Ovary (tissue), 7 donors: ENCODE measurements at regions not wholly inside any gene's neighbourhood (a gene's known extent, or its start where the extent isn't known, plus 50 kb on each side); places are given as distances from the start of the nearest gene placed in this dataset.
"Not testable (repeated sequence)": the region's sequence is repeated elsewhere in the genome, so short reads cannot be mapped to it uniquely, and the experiment has no call there.

Source experiments
- DNase-seq, 5 donors: peaks; one replicate each; pipeline ENCODE4 v3.0.0-alpha.2; 2019 to 2020
- H3K27ac ChIP-seq, 2 donors: fragments of 200-600 bp; one replicate each; pipeline versions ENCODE4 v1.5.1 to v1.8.0; 2019 to 2022
- H3K27me3 ChIP-seq: fragments of 200-600 bp; one replicate; pipeline ENCODE4 v1.8.0; 2022
- H3K36me3 ChIP-seq: fragments of 200-600 bp; sonication (generic); one replicate; pipeline ENCODE4 v1.5.1; 2019
- H3K4me1 ChIP-seq: one replicate; pipeline ENCODE4 v1.8.1; 2013; ENCODE audit warnings: mild to moderate bottlenecking, moderate library complexity; ENCODE audit not compliant: insufficient read depth
- H3K4me3 ChIP-seq: fragments of 200-600 bp; sonication (generic); one replicate; pipeline ENCODE4 v1.5.1; 2017
- H3K9me3 ChIP-seq, 2 donors: fragments of 200-600 bp in 1 of 2; sonication (generic) in 1 of 2; one replicate each; pipeline versions ENCODE4 v1.5.1 to v1.8.1; 2013 to 2019; ENCODE audit warnings: mild to moderate bottlenecking in 1 of 2, moderate library complexity in 1 of 2
- EP300 ChIP-seq: sonication (generic); formaldehyde crosslinking; IDR thresholded peaks from one replicate; pipeline ENCODE4 v1.6.1; 2017; ENCODE audit warnings: antibody characterized with exemption
- POLR2A ChIP-seq: fragments of 450-650 bp; IDR thresholded peaks from one replicate; pipeline ENCODE4 v1.6.1; 2017; ENCODE audit warnings: antibody characterized with exemption, mild to moderate bottlenecking, moderate library complexity
- WGBS, 3 donors: extraction: QIAGEN DNeasy Blood & Tissue Kit in 1 of 3; methylation state at CpG; one replicate each; pipeline versions ENCODE4 v1.1.5 to v1.1.7; 2013 to 2017; 5-methylcytosine and 5-hydroxymethylcytosine counted together
- intact Hi-C, 4 donors: fragments of 100-400 bp; cut with DNase I; formaldehyde crosslinking; loops; one replicate each; pipeline versions ENCODE4 v1.11.0 to v1.15.1; 2022 to 2023
- TF ChIP-seq, protein P1 (sequence below), 3 donors: fragments of 450-650 bp in 2 of 3; fragments of 200-600 bp in 1 of 3; IDR thresholded peaks; one replicate each; pipeline versions ENCODE4 v1.5.1 to v1.8.0; 2016 to 2022; ENCODE audit warnings: antibody characterized with exemption in 3 of 3, mild to moderate bottlenecking in 1 of 3
- donor health status: DM: no; HTN: no; CAD: no; lungs with moderate emphysema.
- donor health status: DM: no; HTN: no; CAD: no.
- donor health status: Bipolar disorder and iron deficiency.
- donor health status: DM: no; HTN: no; CAD: no.
- donor health status: DM: yes; HTN: yes; CAD: no.

DNA sequence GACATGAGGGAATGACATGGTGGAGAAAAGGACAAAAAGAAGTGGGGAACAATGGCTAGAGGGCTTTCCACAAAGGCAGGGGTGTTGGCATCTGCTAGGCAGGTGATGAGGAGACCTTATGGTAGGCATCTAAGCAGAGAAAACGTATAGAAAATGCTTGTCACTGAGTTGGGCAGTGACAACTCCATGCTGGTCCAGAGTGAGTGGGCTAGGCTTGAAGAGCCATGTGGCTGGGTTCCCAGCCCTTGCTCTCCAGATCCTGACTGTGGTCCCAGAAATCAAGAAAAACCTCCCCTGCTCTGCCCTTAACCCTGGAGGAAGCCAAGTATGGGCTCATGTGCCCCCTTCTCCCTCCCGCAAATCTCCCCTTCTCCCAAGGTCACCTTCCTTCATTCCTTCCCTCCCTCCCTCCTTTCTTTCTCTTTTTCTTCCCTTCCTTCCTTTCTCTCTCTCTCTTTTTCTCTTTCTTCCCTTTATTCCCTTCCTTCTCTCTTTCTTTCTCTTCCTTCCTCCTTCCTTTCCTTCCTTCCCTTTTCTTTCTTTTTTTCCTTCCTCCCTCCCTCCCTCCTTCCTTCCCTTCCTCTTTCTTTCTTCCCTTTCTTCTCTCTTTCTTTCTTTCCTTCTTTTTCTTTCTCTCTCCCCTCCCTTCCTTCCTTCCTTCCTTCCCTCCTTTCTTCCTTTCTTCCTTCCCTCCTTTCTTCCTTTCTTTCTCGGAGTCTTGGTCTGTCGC is 102.8 kb downstream of the NAV1 start:
- H3K9me3 ChIP-seq: no peaks in the 10 kb centered on the region
- no peak for DNase-seq
- peaks cover 7% of the 10 kb centered on the region for H3K4me1 ChIP-seq
- intact Hi-C loops: no loop called here
- no peaks in the 10 kb centered on the region for H3K36me3 ChIP-seq
- 73 to 79% (median 76%) methylated on average over 4 of the region's 4 CpGs for WGBS, 3 donors
- H3K27me3 ChIP-seq: no peaks in the 10 kb centered on the region
- no peak for TF ChIP-seq POLR2A
- no peak for TF ChIP-seq EP300
- TF ChIP-seq, protein P1, sequence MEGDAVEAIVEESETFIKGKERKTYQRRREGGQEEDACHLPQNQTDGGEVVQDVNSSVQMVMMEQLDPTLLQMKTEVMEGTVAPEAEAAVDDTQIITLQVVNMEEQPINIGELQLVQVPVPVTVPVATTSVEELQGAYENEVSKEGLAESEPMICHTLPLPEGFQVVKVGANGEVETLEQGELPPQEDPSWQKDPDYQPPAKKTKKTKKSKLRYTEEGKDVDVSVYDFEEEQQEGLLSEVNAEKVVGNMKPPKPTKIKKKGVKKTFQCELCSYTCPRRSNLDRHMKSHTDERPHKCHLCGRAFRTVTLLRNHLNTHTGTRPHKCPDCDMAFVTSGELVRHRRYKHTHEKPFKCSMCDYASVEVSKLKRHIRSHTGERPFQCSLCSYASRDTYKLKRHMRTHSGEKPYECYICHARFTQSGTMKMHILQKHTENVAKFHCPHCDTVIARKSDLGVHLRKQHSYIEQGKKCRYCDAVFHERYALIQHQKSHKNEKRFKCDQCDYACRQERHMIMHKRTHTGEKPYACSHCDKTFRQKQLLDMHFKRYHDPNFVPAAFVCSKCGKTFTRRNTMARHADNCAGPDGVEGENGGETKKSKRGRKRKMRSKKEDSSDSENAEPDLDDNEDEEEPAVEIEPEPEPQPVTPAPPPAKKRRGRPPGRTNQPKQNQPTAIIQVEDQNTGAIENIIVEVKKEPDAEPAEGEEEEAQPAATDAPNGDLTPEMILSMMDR (IDR thresholded peaks at IDR 0.05): no peak
- H3K27ac ChIP-seq: no peak overlapping the region
- H3K4me3 ChIP-seq: no peak overlapping the region

DNA sequence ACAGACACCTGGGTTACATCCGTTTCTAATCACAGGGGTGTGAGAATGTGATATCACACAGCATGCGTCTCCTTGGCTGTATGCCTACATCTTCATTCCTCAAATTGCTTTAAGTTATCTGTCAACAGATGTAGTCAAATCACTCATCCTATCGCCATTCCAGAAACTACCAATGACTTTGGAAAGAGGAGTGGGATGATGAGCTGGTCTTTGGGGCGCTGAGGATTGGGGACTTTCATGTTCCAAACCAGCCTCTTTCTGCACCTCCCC is 104.8 kb downstream of the NAV1 start:
- intact Hi-C loops: no loop called here
- TF ChIP-seq, protein P1 (IDR thresholded peaks at IDR 0.05): no peak
- no peak for TF ChIP-seq EP300
- TF ChIP-seq POLR2A: no peak
- H3K27ac ChIP-seq: no peak overlapping the region
- H3K4me3 ChIP-seq: no peak overlapping the region
- no peaks in the 10 kb centered on the region for H3K36me3 ChIP-seq
- H3K9me3 ChIP-seq: no peaks in the 10 kb centered on the region
- H3K27me3 ChIP-seq: no peaks in the 10 kb centered on the region
- WGBS, 3 donors: 60 to 79% (median 69%) methylated on average over 4 of the region's 4 CpGs
- DNase-seq: no peak
- peaks cover 8% of the 10 kb centered on the region for H3K4me1 ChIP-seq

DNA sequence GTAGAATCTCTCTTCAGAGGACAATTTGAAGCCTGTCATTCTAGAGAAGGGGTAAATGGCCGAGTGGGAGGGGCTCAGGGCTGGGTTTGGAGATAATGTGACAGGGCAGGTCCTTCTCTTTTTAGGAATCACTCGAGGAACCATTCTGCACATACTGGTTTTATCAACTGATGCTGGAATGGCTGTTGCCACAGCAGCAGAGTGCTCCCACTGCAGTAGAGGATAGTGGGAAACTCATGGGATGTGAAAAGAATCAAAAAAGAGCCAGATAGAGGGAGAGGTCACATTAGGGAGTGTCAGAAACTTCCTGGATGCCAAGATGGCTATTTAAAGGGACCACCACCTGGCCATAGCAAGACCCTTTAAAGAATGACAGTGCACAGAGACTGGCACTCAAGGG is 105.3 kb downstream of the NAV1 start:
- Histone ChIP-seq H3K4me3 (no peak overlapping the region), H3K4me1 (peaks cover 12% of the 10 kb centered on the region), H3K27me3 (no peaks in the 10 kb centered on the region), H3K9me3 (no peaks in the 10 kb centered on the region), H3K27ac (no peak overlapping the region), H3K36me3 (no peaks in the 10 kb centered on the region)
- no peak for DNase-seq
- no peak for TF ChIP-seq EP300
- no peak for TF ChIP-seq POLR2A
- TF ChIP-seq, protein P1 (IDR thresholded peaks at IDR 0.05): no peak
- intact Hi-C loops: no loop called here
- 71 to 77% (median 76%) methylated on average over 2 of the region's 2 CpGs for whole genome bisulfite sequencing, 3 donors

DNA sequence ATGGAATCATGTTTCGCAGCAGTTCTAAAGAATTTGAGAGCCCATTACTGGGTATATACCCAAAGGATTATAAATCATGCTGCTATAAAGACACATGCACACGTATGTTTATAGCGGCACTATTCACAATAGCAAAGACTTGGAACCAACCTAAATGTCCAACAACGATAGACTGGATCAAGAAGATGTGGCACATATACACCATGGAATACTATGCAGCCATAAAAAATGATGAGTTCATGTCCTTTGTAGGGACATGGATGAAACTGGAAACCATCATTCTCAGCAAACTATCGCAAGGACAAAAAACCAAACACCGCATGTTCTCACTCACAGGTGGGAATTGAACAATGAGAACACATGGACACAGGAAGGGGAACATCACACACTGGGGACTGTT is 106.1 kb downstream of the NAV1 start:
- H3K4me3 ChIP-seq, DNase-seq, H3K36me3 ChIP-seq, intact Hi-C loops, H3K9me3 ChIP-seq, H3K27ac ChIP-seq, H3K27me3 ChIP-seq: not testable (repeated sequence)
- H3K4me1 ChIP-seq: peaks cover 15% of the 10 kb centered on the region
- 97 to 99% (median 98%) methylated on average over 4 of the region's 6 CpGs for WGBS, 3 donors

DNA sequence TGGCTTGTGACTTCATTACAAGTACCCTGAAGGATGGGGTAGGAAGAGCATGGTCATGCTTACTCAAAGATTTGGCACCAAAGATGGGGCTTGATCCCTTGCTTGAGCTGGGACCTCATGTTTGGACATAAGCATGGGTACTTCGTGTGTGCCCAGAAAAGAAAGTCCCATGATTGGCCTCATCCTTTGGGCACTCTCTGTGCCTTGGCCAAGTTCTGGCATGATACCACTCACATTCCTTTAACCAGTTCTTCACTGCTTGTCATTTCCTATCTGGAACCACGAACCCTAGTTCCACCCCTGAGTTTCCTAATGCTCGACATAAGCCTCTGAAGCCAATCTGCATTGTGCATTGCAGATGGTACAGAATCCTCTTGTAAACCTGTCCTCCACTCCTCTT is 107.0 kb downstream of the NAV1 start:
- H3K4me3 ChIP-seq: no peak overlapping the region
- H3K27ac ChIP-seq: no peak overlapping the region
- WGBS, 3 donors: 74 to 82% (median 81%) methylated on average over 3 of the region's 3 CpGs
- no peaks in the 10 kb centered on the region for H3K9me3 ChIP-seq
- DNase-seq: no peak
- H3K4me1 ChIP-seq: peaks cover 13% of the 10 kb centered on the region
- no peak for TF ChIP-seq EP300
- TF ChIP-seq, protein P1 (IDR thresholded peaks at IDR 0.05): no peak
- H3K36me3 ChIP-seq: no peaks in the 10 kb centered on the region
- H3K27me3 ChIP-seq: no peaks in the 10 kb centered on the region
- intact Hi-C loops: no loop called here
